Mammary epithelial cell (primary cell): ENCODE measurements at regions not wholly inside any gene's neighbourhood (a gene's known extent, or its start where the extent isn't known, plus 50 kb on each side); places are given as distances from the start of the nearest gene placed in this dataset.

Source experiments
- CTCF ChIP-seq, 2 donors: IDR thresholded peaks in 1 of 2; conservative IDR thresholded peaks in 1 of 2; 2 replicates each; pipeline ENCODE4 v1.5.1; 2011 to 2012; ENCODE audit warnings: inconsistent platforms in 2 of 2, low read length in 2 of 2, mild to moderate bottlenecking in 2 of 2, control low read depth in 1 of 2, low read depth in 1 of 2; ENCODE audit not compliant: insufficient read depth in 1 of 2; ENCODE audit errors: extremely low read depth in 1 of 2
- EZH2 ChIP-seq: IDR thresholded peaks from 2 replicates; pipeline ENCODE4 v1.6.1; 2012; ENCODE audit warnings: low read length, inconsistent platforms, borderline replicate concordance

DNA sequence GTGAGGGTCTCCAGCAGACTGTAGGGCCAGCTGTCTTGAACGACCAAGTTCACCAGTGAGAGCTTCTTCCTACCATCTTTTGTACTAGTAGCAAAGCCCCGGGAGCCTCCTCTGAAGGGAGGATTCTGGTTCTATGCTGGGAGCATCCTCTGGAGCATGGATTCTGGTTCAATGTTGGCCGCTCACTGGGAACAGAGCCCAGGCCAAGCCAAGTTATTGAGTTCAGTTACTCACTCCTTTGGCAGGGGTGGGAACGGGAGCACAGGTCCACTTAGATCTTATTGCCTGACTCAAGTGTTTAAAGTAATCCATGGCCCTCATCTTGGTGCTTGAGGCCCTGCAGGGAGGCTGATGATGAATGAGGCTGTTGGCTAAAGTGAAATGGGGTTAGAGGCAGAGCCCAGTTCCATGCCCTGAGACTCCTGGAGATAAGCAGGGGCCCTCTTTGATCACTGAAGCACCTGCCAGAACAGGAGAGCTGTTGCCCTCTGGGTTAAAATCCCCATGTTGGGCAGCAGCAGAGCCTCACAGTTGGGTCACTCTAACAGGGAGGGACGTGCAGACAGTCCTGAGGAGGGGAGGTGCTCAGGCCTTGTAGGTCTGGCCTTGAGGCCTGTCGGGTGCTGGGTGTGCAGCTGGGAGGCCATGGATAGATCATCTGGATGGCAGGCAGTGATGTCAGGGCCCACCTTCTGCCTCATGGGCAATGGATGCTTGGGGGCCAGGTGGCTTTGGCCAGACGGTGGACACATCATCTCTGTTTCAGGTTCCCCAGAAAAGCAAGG lies 98.3 kb upstream of the SYNDIG1 start:
- TF ChIP-seq CTCF (conservative IDR thresholded peaks at IDR 0.05 in 1 of 2, IDR thresholded peaks at IDR 0.05 in 1 of 2; ENCODE audit: extremely low read depth in 1 of 2, insufficient read depth in 1 of 2, low read depth in 1 of 2, low read length in 2 of 2) (no peak), EZH2 (no peak)
